Skeletal muscle satellite cell (primary cell): ENCODE measurements at regions not wholly inside any gene's neighbourhood (a gene's known extent, or its start where the extent isn't known, plus 50 kb on each side); places are given as distances from the start of the nearest gene placed in this dataset.

ENCODE experiments used
- H3K27me3 ChIP-seq: 2 replicates; pipeline ENCODE4 v1.7.0; 2013; ENCODE audit warnings: low read length; ENCODE audit not compliant: control insufficient read depth, insufficient read depth
- H3K36me3 ChIP-seq: 2 replicates; pipeline ENCODE4 v1.7.0; 2013; ENCODE audit warnings: mild to moderate bottlenecking, control low read depth, low read length; ENCODE audit not compliant: insufficient read depth
- H3K4me1 ChIP-seq: 2 replicates; pipeline ENCODE4 v1.7.0; 2013; ENCODE audit warnings: low read length; ENCODE audit not compliant: control insufficient read depth, insufficient read depth
- H3K4me2 ChIP-seq: 2 replicates; pipeline ENCODE4 v1.7.0; 2013; ENCODE audit warnings: mild to moderate bottlenecking, low read length
- H3K4me3 ChIP-seq: 2 replicates; pipeline ENCODE4 v1.7.0; 2013; ENCODE audit warnings: low read length
- H3K9ac ChIP-seq: 2 replicates; pipeline ENCODE4 v1.7.0; 2013; ENCODE audit warnings: mild to moderate bottlenecking, low read depth, low read length, moderate library complexity
- H3K9me3 ChIP-seq: replicated peaks from 2 replicates; pipeline ENCODE4 v1.7.0; 2013; ENCODE audit warnings: mild to moderate bottlenecking, control low read depth, low read length

GRCh38 chr7:21194936-21195335, 232.9 kb upstream of the SP4 start:
- Histone ChIP-seq H3K4me3 (no peak overlapping the region), H3K4me1 (no peaks in the 10 kb centered on the region), H3K27me3 (no peaks in the 10 kb centered on the region), H3K9me3 (no peaks in the 10 kb centered on the region), H3K9ac (no peak overlapping the region), H3K36me3 (no peaks in the 10 kb centered on the region), H3K4me2 (no peak overlapping the region)

- Histone ChIP-seq H3K4me3 (no peak overlapping the region), H3K36me3 (no peaks in the 10 kb centered on the region), H3K9ac (no peak overlapping the region), H3K27me3 (no peaks in the 10 kb centered on the region), H3K9me3 (no peaks in the 10 kb centered on the region), H3K4me1 (no peaks in the 10 kb centered on the region), H3K4me2 (no peak overlapping the region)
These were observed 229.0 kb upstream of the SP4 start for GRCh38 chr7:21198921-21199320.

- no peak overlapping the region for H3K4me2 ChIP-seq
- H3K36me3 ChIP-seq: no peaks in the 10 kb centered on the region
- no peaks in the 10 kb centered on the region for H3K4me1 ChIP-seq
- no peak overlapping the region for H3K4me3 ChIP-seq
- no peaks in the 10 kb centered on the region for H3K9me3 ChIP-seq
- no peak overlapping the region for H3K9ac ChIP-seq
- H3K27me3 ChIP-seq: no peaks in the 10 kb centered on the region
These were observed 227.4 kb upstream of the SP4 start for GRCh38 chr7:21200503-21200902.

GRCh38 chr7:21214657-21215056, 213.2 kb upstream of the SP4 start:
- no peaks in the 10 kb centered on the region for H3K4me1 ChIP-seq
- no peak overlapping the region for H3K9ac ChIP-seq
- no peaks in the 10 kb centered on the region for H3K27me3 ChIP-seq
- H3K4me2 ChIP-seq: no peak overlapping the region
- H3K4me3 ChIP-seq: no peak overlapping the region
- H3K36me3 ChIP-seq: no peaks in the 10 kb centered on the region
- no peaks in the 10 kb centered on the region for H3K9me3 ChIP-seq

GRCh38 chr7:21215307-21215706, 212.6 kb upstream of the SP4 start:
- Histone ChIP-seq H3K4me2 (no peak overlapping the region), H3K4me1 (no peaks in the 10 kb centered on the region), H3K27me3 (no peaks in the 10 kb centered on the region), H3K9ac (no peak overlapping the region), H3K4me3 (no peak overlapping the region), H3K9me3 (peaks cover 1% of the 10 kb centered on the region), H3K36me3 (no peaks in the 10 kb centered on the region)

- Histone ChIP-seq H3K4me1 (no peaks in the 10 kb centered on the region), H3K9ac (no peak overlapping the region), H3K27me3 (no peaks in the 10 kb centered on the region), H3K9me3 (peaks cover 4% of the 10 kb centered on the region), H3K36me3 (no peaks in the 10 kb centered on the region), H3K4me2 (no peak overlapping the region), H3K4me3 (no peak overlapping the region)
These were observed 210.5 kb upstream of the SP4 start for GRCh38 chr7:21217365-21217764.

GRCh38 chr7:21218155-21218554, 209.7 kb upstream of the SP4 start:
- no peak overlapping the region for H3K9ac ChIP-seq
- H3K9me3 ChIP-seq: peaks cover 4% of the 10 kb centered on the region

GRCh38 chr7:21221130-21221529, 206.8 kb upstream of the SP4 start:
- H3K36me3 ChIP-seq: no peaks in the 10 kb centered on the region
- H3K4me3 ChIP-seq: no peak overlapping the region
- no peaks in the 10 kb centered on the region for H3K4me1 ChIP-seq
- no peak overlapping the region for H3K9ac ChIP-seq
- H3K4me2 ChIP-seq: no peak overlapping the region
- peaks cover 4% of the 10 kb centered on the region for H3K9me3 ChIP-seq
- H3K27me3 ChIP-seq: no peaks in the 10 kb centered on the region

More at GRCh38 chr7:21218155-21218554, 209.7 kb upstream of the SP4 start:
- Histone ChIP-seq H3K36me3 (no peaks in the 10 kb centered on the region), H3K4me2 (no peak overlapping the region), H3K4me1 (no peaks in the 10 kb centered on the region), H3K4me3 (no peak overlapping the region), H3K27me3 (no peaks in the 10 kb centered on the region)

GRCh38 chr7:21238400-21239116, 189.3 kb upstream of the SP4 start:
- Histone ChIP-seq H3K4me1 (no peaks in the 10 kb centered on the region), H3K4me3 (no peak overlapping the region), H3K4me2 (no peak overlapping the region)

GRCh38 chr7:21243265-21243664, 184.6 kb upstream of the SP4 start:
- H3K36me3 ChIP-seq: no peaks in the 10 kb centered on the region
- H3K4me1 ChIP-seq: no peaks in the 10 kb centered on the region
- no peak overlapping the region for H3K9ac ChIP-seq
- no peak overlapping the region for H3K4me2 ChIP-seq
- H3K27me3 ChIP-seq: no peaks in the 10 kb centered on the region
- no peak overlapping the region for H3K4me3 ChIP-seq
- H3K9me3 ChIP-seq: no peaks in the 10 kb centered on the region

More at GRCh38 chr7:21238400-21239116, 189.3 kb upstream of the SP4 start:
- no peaks in the 10 kb centered on the region for H3K36me3 ChIP-seq
- no peak overlapping the region for H3K9ac ChIP-seq
- no peaks in the 10 kb centered on the region for H3K9me3 ChIP-seq
- no peaks in the 10 kb centered on the region for H3K27me3 ChIP-seq

- Histone ChIP-seq H3K4me2 (no peak overlapping the region), H3K4me1 (no peaks in the 10 kb centered on the region), H3K4me3 (no peak overlapping the region), H3K36me3 (no peaks in the 10 kb centered on the region), H3K9ac (no peak overlapping the region), H3K9me3 (no peaks in the 10 kb centered on the region), H3K27me3 (peaks cover 46% of the 10 kb centered on the region)
These were observed 176.6 kb upstream of the SP4 start for GRCh38 chr7:21251151-21251800.
